ENCODE measurements at regions not wholly inside any gene's neighbourhood (a gene's known extent, or its start where the extent isn't known, plus 50 kb on each side); places are given as distances from the start of the nearest gene placed in this dataset.

DNA sequence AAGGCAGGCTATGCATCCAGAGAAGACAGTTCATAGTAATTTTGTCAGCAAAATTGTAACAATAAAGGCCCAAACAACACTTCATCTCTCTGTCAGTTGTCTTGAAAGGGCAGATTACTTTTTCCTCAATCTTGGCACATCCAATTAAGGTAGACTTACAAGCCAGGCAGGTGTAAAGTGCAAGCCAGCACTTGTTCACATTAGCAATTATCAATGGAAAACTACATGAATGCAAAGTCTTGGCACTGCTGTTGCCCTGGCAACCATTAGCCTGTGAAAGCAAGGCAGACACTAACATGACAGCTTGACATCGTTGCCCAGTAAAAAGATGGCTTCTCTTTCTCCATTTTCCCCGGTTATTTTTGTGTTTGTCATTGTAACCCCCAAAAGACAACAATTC is 677.2 kb upstream of the TENM4 start:
- H3K4me1 Mint-ChIP-seq (ENCODE audit: low read depth), result peaks cover 15% of the 10 kb centered on the region
- no peak overlapping the region for H3K4me3 Mint-ChIP-seq (ENCODE audit: low read depth)
- no peaks in the 10 kb centered on the region for H3K27me3 Mint-ChIP-seq
- no peak for DNase-seq (ENCODE audit: low spot score, unreplicated experiment)
- no peaks in the 10 kb centered on the region for H3K9me3 Mint-ChIP-seq (ENCODE audit: low read depth)
- H3K27ac Mint-ChIP-seq, result no peak overlapping the region
- H3K36me3 Mint-ChIP-seq (ENCODE audit: insufficient read depth), result no peaks in the 10 kb centered on the region
- TF ChIP-seq, protein P1, sequence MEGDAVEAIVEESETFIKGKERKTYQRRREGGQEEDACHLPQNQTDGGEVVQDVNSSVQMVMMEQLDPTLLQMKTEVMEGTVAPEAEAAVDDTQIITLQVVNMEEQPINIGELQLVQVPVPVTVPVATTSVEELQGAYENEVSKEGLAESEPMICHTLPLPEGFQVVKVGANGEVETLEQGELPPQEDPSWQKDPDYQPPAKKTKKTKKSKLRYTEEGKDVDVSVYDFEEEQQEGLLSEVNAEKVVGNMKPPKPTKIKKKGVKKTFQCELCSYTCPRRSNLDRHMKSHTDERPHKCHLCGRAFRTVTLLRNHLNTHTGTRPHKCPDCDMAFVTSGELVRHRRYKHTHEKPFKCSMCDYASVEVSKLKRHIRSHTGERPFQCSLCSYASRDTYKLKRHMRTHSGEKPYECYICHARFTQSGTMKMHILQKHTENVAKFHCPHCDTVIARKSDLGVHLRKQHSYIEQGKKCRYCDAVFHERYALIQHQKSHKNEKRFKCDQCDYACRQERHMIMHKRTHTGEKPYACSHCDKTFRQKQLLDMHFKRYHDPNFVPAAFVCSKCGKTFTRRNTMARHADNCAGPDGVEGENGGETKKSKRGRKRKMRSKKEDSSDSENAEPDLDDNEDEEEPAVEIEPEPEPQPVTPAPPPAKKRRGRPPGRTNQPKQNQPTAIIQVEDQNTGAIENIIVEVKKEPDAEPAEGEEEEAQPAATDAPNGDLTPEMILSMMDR (IDR thresholded peaks at IDR 0.05; ENCODE audit: unreplicated experiment), result no peak

DNA sequence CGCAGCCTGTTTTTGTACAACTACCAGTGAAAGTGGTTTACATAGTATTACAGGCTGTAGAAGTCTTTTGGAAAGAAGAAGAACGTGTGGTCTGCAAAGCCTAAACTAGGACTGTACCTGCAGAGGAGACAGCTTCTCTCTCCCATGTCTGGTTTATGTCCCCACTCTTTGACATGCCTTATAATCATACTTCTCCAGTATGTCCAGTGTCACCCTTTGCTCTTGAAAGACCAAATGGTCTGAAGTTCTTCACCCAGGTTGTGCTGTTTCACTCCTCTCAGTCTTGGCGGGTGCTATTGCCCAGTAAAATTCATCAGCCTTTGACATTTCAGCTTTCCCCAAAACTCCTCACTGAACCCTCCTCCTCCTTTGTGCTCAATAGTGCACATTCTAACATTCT is 676.0 kb upstream of the TENM4 start:
- Mint-ChIP-seq H3K27me3 (no peaks in the 10 kb centered on the region), H3K9me3 (ENCODE audit: low read depth) (peaks cover 5% of the 10 kb centered on the region), H3K36me3 (ENCODE audit: insufficient read depth) (no peaks in the 10 kb centered on the region), H3K4me1 (ENCODE audit: low read depth) (peaks cover 15% of the 10 kb centered on the region), H3K27ac (peak overlapping the region; percentile 20), H3K4me3 (ENCODE audit: low read depth) (no peak overlapping the region)
- no peak for DNase-seq (ENCODE audit: low spot score, unreplicated experiment)
- TF ChIP-seq, protein P1 (IDR thresholded peaks at IDR 0.05; ENCODE audit: unreplicated experiment), result no peak

DNA sequence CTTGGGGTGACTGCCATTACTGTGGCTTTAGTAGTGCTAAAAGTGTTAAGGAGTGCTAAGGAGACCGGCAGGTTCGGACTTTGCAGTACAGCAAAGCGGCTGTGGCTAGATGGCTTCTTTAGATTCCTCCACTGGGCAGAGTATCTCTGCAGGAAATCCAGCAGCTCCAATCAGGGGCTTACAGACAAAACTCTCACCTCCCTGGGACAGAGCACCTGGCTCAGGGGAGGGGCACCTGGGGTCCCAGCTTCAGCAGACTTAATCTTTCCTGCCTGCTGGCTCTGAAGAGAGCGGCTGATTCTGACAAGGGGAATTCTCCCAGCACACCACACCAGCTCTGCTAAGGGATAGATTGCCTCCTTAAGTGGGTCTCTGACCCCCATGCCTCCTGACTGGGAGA is 668.8 kb upstream of the TENM4 start:
- H3K4me3 Mint-ChIP-seq (ENCODE audit: low read depth), result no peak overlapping the region
- TF ChIP-seq, protein P1 (IDR thresholded peaks at IDR 0.05; ENCODE audit: unreplicated experiment), result no peak
- H3K36me3 Mint-ChIP-seq (ENCODE audit: insufficient read depth), result no peaks in the 10 kb centered on the region
- no peak for DNase-seq (ENCODE audit: low spot score, unreplicated experiment)
- H3K4me1 Mint-ChIP-seq (ENCODE audit: low read depth), result peaks cover 9% of the 10 kb centered on the region
- H3K27ac Mint-ChIP-seq, result no peak overlapping the region
- H3K27me3 Mint-ChIP-seq, result no peaks in the 10 kb centered on the region
- H3K9me3 Mint-ChIP-seq (ENCODE audit: low read depth), result peaks cover 11% of the 10 kb centered on the region

DNA sequence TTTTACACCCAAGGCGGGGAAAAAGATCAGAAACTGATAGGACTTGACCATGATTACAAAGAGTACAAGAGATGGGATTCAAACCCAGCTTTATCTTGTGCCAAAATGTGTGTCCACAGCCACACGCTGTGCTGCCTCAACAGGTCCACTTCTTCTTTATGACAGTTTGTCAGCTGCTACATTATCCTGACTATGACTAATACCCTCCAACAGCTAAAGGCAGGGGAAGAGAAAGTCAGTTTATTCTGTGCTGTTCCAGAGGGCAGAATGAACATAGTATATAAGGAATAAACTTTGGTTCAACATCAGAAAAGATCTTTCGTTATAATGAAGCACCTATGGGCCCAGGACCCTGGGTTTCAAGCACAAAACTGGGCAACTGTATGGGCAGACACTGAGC is 668.2 kb upstream of the TENM4 start:
- H3K36me3 Mint-ChIP-seq (ENCODE audit: insufficient read depth), result no peaks in the 10 kb centered on the region

DNA sequence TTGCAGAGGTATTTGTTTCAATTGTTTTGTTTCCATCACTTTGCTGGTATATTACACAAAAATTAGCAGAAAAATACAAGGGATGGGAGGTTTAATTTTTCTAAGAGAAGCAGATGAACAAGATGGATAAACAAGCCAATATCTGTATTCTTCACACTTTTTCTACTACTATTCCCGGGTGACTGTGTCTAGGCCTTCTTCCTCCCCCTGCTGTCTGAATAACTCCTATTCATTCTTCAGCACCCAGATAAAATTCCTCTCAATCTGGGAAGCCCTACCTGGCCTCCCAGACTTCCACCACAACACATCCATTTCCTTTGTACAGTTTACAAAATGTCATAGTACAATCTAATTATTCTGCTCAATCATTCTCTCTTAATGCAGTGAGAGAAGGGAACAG is 666.6 kb upstream of the TENM4 start:
- DNase-seq (ENCODE audit: low spot score, unreplicated experiment), result no peak
- H3K4me3 Mint-ChIP-seq (ENCODE audit: low read depth), result no peak overlapping the region
- no peaks in the 10 kb centered on the region for H3K36me3 Mint-ChIP-seq (ENCODE audit: insufficient read depth)
- TF ChIP-seq, protein P1 (IDR thresholded peaks at IDR 0.05; ENCODE audit: unreplicated experiment), result peak; percentile 27
- no peaks in the 10 kb centered on the region for H3K27me3 Mint-ChIP-seq
- H3K4me1 Mint-ChIP-seq (ENCODE audit: low read depth), result peaks cover 15% of the 10 kb centered on the region
- peaks cover 11% of the 10 kb centered on the region for H3K9me3 Mint-ChIP-seq (ENCODE audit: low read depth)
- no peak overlapping the region for H3K27ac Mint-ChIP-seq

More for the DNA sequence above, 668.2 kb upstream of the TENM4 start:
- TF ChIP-seq, protein P1 (IDR thresholded peaks at IDR 0.05; ENCODE audit: unreplicated experiment), result no peak
- no peaks in the 10 kb centered on the region for H3K27me3 Mint-ChIP-seq
- no peak for DNase-seq (ENCODE audit: low spot score, unreplicated experiment)
- peaks cover 11% of the 10 kb centered on the region for H3K9me3 Mint-ChIP-seq (ENCODE audit: low read depth)
- no peak overlapping the region for H3K4me3 Mint-ChIP-seq (ENCODE audit: low read depth)
- H3K27ac Mint-ChIP-seq, result no peak overlapping the region
- peaks cover 15% of the 10 kb centered on the region for H3K4me1 Mint-ChIP-seq (ENCODE audit: low read depth)

All from progenitor cell of endocrine pancreas (in vitro differentiated cells).